DOHH2 (cell line): ENCODE measurements at regions not wholly inside any gene's neighbourhood (a gene's known extent, or its start where the extent isn't known, plus 50 kb on each side); places are given as distances from the start of the nearest gene placed in this dataset.

Experiments used
- CTCF ChIP-seq: fragments of 200-600 bp; sonication (generic); IDR thresholded peaks from one replicate; pipeline ENCODE4 v1.5.1; 2014; ENCODE audit warnings: antibody characterized with exemption, mild to moderate bottlenecking, low read depth, low read length; ENCODE audit not compliant: poor library complexity, severe bottlenecking
- EZH2phosphoT487 ChIP-seq: fragments of 200-600 bp; sonication (generic); IDR thresholded peaks from 2 replicates; pipeline ENCODE4 v1.6.1; 2017; ENCODE audit warnings: borderline replicate concordance, mild to moderate bottlenecking, antibody characterized with exemption, low read length, moderate library complexity, mixed read lengths

DNA sequence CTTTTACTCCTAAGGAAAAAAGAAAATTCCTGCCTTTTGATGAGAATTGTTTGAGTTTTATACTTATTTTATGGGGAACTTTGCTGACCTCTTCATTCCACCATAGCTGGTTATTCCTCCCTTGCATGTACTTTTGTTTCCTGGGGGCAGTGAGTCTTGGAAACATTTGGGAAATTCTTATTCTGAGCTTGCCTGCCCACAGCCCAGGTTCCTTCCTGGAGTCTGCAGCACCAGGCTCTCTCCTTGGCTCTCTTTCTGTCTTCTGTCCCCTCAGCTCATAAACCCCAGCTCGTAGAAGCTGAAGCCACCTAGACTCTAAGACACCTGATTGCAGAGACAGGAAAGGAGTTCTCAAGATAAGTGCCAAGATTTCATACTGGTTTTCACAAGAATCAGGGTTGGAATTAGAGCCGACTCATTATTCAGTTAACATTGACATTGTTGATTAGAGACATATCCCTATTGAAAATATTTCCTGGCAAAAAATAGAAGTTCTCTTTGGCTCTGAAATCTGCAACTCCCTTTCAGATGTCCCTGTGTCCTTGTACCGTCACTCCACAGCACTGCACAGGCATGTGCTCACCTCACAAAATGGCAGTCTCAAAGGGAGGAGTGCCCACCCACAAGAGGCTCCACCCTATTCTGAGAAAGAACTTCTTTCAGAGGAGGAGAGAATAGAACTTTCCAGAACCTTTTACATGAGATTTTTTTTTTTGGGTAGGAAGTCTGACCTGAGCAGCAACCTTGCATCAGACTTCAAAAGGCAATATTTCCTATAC is 67.8 kb upstream of the PRSS1 start:
- TF ChIP-seq CTCF = no peak
- no peak for TF ChIP-seq EZH2phosphoT487
